ENCODE measurements at regions not wholly inside any gene's neighbourhood (a gene's known extent, or its start where the extent isn't known, plus 50 kb on each side); places are given as distances from the start of the nearest gene placed in this dataset.

DNA sequence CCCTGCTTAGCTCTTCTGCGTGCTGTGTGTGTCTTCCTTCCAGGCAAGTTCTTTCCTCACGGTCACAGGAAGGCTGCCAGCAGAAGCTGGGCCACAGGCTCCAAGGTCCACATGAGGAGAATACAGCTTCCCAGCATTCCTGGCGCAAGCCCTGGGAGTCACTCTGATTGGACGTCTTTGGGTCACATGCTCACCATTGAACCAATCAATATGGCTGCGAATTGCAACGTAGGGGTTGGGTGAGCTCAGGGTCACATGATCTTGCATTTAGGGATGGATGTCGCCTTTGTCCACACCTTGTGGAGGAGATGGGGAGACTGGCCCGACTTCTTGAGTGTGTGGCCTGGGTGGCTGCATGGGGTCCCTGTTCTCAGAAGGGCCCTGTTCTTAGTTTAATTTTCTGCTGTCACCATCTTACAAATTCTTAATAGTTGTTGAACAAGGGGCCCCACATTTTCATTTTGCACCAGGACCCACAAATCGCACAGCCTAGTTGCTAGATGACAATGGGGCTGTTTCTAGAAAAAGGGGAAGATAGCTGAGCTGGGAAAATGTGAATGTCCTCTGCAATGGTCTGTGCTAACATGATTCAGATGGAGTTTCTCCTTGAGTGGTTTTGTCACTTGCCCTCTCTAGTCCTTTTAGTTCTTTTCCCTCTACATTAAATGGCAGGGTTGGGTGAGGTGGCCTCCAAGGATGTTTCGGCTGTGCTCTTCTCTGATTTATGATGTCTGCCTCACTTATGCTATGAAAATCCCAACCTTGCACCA, 149.6 kb downstream of the CDH26 start:
- no peaks in the 10 kb centered on the region for H3K9me3 Mint-ChIP-seq
- no peaks in the 10 kb centered on the region for H3K27me3 Mint-ChIP-seq
- H3K36me3 Mint-ChIP-seq: no peaks in the 10 kb centered on the region
- no peak overlapping the region for H3K4me3 Mint-ChIP-seq
- H3K4me1 Mint-ChIP-seq: no peaks in the 10 kb centered on the region
- no peak overlapping the region for H3K27ac Mint-ChIP-seq
- no peak for DNase-seq

DNA sequence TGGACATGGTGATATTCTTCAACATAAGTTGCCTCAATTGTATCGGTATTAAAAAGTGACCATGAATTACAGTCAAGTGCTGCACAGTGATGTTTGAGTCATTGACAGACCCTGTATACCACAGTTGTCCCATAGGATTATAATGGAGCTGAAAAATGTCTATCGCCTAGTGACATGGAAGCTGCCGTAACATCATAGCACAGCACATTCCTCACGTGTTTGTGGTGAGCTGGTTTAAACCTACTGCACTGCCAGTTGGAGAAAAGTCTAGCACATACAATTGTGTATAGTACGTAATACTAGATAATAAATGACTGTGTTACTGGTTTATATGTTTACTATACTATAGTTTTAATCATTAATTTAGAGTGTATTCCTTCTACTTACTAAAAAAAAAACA, 150.2 kb downstream of the CDH26 start:
- Mint-ChIP-seq H3K27ac (no peak overlapping the region), H3K4me1 (no peaks in the 10 kb centered on the region), H3K9me3 (no peaks in the 10 kb centered on the region), H3K27me3 (no peaks in the 10 kb centered on the region), H3K36me3 (no peaks in the 10 kb centered on the region), H3K4me3 (no peak overlapping the region)
- DNase-seq: no peak

DNA sequence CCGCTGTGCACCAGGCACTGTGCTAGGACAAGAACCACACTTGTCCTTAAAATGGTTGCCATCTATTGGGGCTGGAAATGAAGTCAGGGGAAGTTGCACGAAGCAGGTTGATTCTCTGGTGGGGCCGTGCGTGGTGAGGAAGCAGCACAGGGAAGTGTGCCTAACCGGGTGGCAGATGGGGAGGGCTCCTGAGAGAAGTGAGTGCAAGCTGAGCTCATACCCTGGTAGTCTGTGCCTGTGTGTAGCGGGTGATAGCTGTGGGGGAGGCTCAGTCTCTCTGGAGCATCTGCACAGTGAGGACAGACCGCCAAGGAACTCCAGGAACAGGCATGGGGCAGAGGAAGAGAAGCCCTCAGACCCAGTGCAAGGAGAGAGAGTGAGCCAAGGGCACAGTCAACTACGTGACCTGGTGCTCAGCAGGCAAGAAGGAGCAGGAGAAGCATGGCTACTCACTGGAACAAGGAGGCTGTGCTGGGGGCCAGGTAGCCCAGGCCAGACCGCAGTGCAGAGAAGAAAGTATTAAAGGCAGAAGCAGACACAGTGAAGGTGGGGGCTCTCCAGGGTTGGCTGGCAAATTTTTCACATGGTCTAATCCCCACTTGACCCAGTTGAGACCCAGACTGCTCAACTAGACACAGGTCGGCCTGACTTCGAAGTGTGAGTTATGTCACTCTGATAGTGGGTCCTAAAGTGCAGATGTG, 155.0 kb downstream of the CDH26 start:
- H3K36me3 Mint-ChIP-seq: no peaks in the 10 kb centered on the region
- DNase-seq: no peak

DNA sequence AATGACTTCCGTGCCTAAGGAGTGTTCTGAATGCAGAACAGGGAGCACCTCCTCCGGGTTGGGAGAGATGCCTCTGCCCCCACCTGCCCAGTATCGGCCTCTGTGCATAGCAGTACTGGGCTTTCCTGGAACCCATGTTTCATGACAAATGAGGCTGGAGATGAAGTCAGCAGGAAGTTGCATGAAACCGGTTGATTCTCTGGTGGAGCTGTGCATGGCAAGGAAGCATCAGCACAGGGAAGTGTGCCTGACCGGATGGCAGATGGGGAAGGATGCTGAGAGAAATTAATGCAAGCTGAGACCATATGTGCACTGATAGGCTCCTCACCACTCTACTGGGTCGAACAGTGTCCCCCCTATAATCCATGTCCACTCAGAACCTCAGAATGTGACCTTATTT, 155.5 kb downstream of the CDH26 start:
- DNase-seq: no peak
- no peaks in the 10 kb centered on the region for H3K4me1 Mint-ChIP-seq
- no peaks in the 10 kb centered on the region for H3K9me3 Mint-ChIP-seq
- H3K36me3 Mint-ChIP-seq: no peaks in the 10 kb centered on the region
- H3K27me3 Mint-ChIP-seq: peaks cover 9% of the 10 kb centered on the region
- H3K4me3 Mint-ChIP-seq: no peak overlapping the region
- H3K27ac Mint-ChIP-seq: no peak overlapping the region

More for the DNA sequence above, 155.0 kb downstream of the CDH26 start:
- Mint-ChIP-seq H3K27me3 (peaks cover 9% of the 10 kb centered on the region), H3K27ac (no peak overlapping the region), H3K9me3 (no peaks in the 10 kb centered on the region), H3K4me3 (no peak overlapping the region), H3K4me1 (no peaks in the 10 kb centered on the region)

DNA sequence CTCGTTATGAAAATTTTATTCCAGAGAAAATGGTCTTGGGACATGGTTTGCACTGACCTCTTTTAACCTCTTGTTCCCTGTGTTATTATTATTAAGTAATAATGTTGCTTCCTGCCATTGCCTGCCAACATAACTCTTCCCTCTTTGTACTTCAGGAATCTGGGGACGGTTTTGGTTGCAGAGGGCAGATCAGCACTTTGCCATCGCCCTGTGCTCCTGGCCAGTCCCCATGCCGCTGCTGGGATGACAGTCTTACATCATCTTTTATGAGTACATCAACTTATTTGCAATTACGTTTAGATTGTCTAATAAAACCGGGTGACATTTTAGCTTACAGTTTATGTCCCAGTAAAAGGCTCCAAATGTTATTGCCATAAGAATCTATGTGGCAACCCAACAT, 157.2 kb downstream of the CDH26 start:
- H3K4me1 Mint-ChIP-seq: no peaks in the 10 kb centered on the region
- no peak overlapping the region for H3K27ac Mint-ChIP-seq
- H3K4me3 Mint-ChIP-seq: no peak overlapping the region
- H3K9me3 Mint-ChIP-seq: no peaks in the 10 kb centered on the region
- peaks cover 9% of the 10 kb centered on the region for H3K27me3 Mint-ChIP-seq
- H3K36me3 Mint-ChIP-seq: no peaks in the 10 kb centered on the region
- no peak for DNase-seq

DNA sequence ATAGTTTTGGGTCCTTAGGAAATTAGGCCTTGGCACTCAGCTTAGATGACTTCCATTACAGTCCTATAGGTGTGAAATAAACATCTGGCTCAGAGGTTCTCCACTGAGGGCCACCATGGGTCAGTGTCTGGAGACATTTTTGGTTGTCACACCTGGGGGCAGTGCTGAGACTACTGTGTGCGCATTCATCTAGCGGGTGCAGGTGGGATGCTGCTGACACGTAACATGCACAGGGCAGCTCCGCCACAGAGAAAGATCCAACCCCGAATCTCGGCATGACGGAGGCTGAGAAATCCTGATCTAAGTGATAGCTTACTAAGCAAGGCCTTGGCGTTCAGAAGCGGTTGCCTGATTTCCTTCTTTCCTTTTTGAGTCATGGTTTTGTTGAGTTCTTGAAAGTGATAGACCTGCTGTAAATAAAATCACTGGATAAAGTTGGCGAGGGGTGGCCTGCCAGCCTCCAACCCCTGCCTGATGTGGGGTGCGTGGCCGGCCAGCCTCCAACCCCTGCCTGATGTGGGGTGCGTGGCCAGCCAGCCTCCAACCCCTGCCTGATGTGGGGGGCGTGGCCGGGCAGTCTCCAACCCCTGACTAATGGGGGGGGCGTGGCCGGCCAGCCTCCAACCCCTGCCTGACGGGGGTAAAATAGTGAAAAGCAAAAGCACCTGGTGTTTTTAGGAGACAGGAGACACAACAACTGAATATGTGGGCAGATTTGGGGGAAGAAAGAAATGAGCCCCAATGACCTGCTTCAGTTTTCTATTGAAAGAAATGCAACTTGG, 158.1 kb downstream of the CDH26 start:
- H3K36me3 Mint-ChIP-seq: no peaks in the 10 kb centered on the region
- H3K4me3 Mint-ChIP-seq: no peak overlapping the region
- no peaks in the 10 kb centered on the region for H3K9me3 Mint-ChIP-seq
- H3K4me1 Mint-ChIP-seq: no peaks in the 10 kb centered on the region
- H3K27ac Mint-ChIP-seq: no peak overlapping the region
- no peak for DNase-seq
- H3K27me3 Mint-ChIP-seq: peaks cover 9% of the 10 kb centered on the region

DNA sequence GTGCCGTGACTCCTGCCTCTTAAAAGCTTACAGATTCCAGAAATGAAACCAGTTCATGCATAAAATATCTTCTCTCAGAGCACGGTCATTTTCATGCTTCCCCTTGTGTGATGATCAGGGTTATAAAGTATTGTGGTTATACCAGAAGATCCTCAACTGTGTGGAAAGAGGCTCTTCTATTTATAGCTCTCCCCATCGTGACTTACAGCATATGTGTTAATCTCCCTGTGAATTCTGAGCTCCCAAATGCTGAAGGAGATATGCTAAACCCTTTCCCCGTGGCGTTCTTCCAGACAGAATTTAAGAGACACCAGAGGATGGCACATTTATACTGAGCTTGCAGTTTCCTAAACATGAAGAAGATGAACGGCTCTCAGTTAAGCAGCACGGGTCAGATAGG, 158.8 kb downstream of the CDH26 start:
- Mint-ChIP-seq H3K9me3 (no peaks in the 10 kb centered on the region), H3K27ac (no peak overlapping the region), H3K4me1 (no peaks in the 10 kb centered on the region), H3K4me3 (no peak overlapping the region), H3K27me3 (peaks cover 9% of the 10 kb centered on the region), H3K36me3 (no peaks in the 10 kb centered on the region)
- DNase-seq: no peak

DNA sequence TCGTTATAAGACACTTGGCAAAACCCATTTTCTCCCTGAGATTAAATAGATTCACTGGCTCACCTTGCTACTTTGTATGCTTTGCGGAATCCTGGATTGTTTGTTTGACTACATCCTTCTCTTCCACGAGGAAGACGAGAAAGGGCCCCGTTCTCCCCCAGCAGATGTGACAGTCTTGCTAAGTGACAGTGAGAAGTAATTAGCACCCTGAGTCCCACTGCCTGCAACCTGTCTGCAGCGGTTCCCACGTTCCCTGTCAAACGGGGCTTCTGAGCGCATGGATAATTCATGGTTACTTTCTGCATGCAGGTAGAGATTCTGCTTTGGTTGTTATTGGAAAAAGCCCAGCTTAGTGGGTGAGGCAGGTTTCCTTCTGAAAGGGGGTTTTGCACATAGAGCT, 163.7 kb downstream of the CDH26 start:
- H3K27ac Mint-ChIP-seq: no peak overlapping the region
- H3K27me3 Mint-ChIP-seq: peaks cover 3% of the 10 kb centered on the region
- no peak overlapping the region for H3K4me3 Mint-ChIP-seq
- no peaks in the 10 kb centered on the region for H3K9me3 Mint-ChIP-seq
- H3K36me3 Mint-ChIP-seq: no peaks in the 10 kb centered on the region
- DNase-seq: no peak
- H3K4me1 Mint-ChIP-seq: no peaks in the 10 kb centered on the region

DNA sequence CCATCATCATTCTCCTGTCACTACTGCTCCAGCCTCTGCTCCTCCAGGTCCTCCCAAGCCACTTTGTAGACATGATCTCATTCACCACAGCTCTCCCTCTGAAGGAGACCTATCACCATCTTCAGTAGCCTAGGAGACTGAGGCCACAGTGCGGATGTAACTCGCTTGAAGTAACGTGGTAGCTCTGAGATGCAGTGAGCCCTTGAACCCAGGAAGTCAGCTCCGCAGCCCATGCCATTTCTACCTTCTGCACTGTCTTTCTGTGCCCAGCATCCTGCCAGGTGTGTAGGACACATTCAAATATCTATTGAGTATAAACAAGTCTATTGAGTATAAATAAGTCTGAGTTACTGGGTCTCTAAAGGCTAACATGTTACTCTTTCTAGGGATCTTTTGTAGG, 164.4 kb downstream of the CDH26 start:
- peaks cover 3% of the 10 kb centered on the region for H3K27me3 Mint-ChIP-seq
- H3K36me3 Mint-ChIP-seq: no peaks in the 10 kb centered on the region
- no peak overlapping the region for H3K4me3 Mint-ChIP-seq
- no peak overlapping the region for H3K27ac Mint-ChIP-seq
- no peaks in the 10 kb centered on the region for H3K9me3 Mint-ChIP-seq
- DNase-seq: no peak
- H3K4me1 Mint-ChIP-seq: no peaks in the 10 kb centered on the region

DNA sequence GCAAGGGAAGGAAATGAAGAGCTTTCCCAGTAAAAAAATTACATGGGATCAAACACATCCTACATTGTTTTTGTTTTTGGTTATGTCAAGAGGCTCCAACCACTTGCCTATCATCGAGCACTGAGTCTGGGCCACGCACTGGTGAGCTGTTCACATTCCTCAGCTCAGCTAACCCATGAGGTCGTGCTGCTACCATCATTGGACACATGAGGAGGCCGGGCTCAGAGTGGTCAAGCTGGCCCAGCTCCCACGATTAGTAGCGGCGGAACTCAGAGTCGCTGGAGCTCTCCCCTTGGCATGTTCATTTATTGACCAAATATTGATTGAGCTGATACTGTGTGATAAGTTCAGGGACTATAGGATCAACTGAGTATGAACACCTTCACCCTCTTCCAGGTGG, 164.9 kb downstream of the CDH26 start:
- no peaks in the 10 kb centered on the region for H3K36me3 Mint-ChIP-seq
- no peaks in the 10 kb centered on the region for H3K9me3 Mint-ChIP-seq
- H3K4me3 Mint-ChIP-seq: no peak overlapping the region
- H3K4me1 Mint-ChIP-seq: no peaks in the 10 kb centered on the region
- peaks cover 3% of the 10 kb centered on the region for H3K27me3 Mint-ChIP-seq
- DNase-seq: no peak
- no peak overlapping the region for H3K27ac Mint-ChIP-seq

DNA sequence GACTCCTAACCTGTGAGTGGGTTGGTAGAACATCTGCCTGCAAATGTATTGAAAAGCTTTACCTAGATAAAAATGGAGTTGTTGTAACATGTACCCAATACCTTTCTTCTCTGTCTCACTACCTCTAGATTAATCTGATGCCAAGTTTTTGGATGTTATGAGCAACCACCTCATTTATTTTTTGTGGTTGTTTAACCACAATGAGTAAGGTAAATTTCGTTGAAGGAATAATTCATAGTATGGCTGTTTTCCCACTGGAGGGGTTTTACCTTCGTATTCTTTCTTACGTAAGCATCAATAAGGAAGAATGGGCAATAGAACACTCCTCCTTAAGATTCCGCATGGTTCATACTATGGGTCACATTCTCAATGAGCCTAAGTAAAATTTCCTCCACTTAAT, 165.4 kb downstream of the CDH26 start:
- Mint-ChIP-seq H3K4me3 (no peak overlapping the region), H3K4me1 (no peaks in the 10 kb centered on the region), H3K27ac (no peak overlapping the region), H3K27me3 (peaks cover 3% of the 10 kb centered on the region), H3K36me3 (no peaks in the 10 kb centered on the region), H3K9me3 (no peaks in the 10 kb centered on the region)
- no peak for DNase-seq

DNA sequence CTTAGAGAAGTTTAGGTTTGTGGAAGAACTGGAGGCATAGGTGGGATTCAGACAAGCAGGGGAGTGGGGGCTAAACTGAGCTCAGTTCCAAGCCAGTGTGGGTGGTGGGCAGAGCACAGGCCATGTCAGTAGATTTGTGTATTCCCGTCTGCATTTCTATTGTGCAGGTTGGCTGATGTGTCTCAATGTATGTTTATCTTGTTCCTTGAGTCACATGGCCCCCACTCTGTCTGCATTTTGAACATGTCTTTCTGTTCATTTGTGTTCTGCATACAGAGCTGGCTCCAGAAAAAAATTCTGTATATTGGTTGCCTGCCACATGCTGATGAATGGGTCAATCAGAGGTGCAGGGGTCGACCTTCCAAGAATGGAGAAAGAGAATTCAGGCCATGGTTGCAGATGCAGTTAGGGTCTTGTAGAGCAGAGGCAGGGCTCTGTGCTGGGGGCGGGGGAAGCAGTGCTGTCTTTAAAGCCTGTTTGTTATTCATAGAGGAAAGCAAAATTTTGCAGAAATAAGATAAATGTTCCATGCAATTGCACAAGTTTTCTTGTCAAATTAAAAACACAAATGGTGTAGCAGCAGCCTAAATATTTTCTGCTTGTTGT, 166.7 kb downstream of the CDH26 start:
- DNase-seq: no peak
- Mint-ChIP-seq H3K4me3 (no peak overlapping the region), H3K9me3 (no peaks in the 10 kb centered on the region), H3K27me3 (peaks cover 3% of the 10 kb centered on the region), H3K27ac (no peak overlapping the region), H3K4me1 (no peaks in the 10 kb centered on the region), H3K36me3 (no peaks in the 10 kb centered on the region)

DNA sequence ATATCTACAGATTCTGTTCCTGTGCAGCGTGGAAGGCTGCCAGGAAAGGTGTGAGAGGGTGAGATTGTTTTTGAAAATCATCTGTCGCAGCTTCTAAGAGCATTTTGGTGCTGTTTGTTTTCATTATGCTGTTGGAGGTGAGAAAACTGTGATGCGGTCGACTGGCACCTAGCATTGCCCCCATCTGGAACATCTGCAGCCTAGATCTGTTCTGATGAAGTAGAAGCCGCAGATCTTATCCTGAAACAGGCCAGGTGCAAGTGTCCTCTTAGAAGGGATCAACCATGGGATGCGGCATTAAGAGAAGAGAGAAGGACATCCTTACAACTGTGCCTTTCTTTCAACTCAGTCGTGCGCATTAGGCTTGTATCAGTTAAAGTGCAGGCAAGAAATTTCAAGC, 167.3 kb downstream of the CDH26 start:
- Mint-ChIP-seq H3K4me3 (no peak overlapping the region), H3K36me3 (no peaks in the 10 kb centered on the region), H3K27me3 (peaks cover 3% of the 10 kb centered on the region), H3K27ac (no peak overlapping the region), H3K4me1 (no peaks in the 10 kb centered on the region), H3K9me3 (no peaks in the 10 kb centered on the region)
- no peak for DNase-seq

DNA sequence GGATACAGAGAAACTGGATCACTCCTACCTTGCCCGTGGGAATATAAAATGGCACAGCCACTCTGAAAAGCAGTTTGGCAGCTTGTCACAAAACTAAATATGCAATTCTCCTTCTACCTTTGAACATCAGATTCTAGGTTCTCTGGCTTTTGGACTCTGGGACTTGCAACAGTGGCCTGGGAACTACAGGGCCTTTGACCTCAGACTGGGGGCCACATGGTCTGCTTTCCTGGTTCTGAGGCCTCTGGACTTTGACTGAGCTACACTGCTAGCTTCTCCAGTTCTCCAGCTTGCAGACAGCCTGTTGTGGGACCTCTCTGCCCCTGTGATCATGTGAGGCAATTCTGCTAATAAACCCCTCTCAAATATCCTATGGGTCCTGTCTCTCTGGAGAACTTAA, 168.8 kb downstream of the CDH26 start:
- no peak for DNase-seq
- no peak overlapping the region for H3K4me3 Mint-ChIP-seq
- no peaks in the 10 kb centered on the region for H3K9me3 Mint-ChIP-seq
- H3K36me3 Mint-ChIP-seq: no peaks in the 10 kb centered on the region
- no peaks in the 10 kb centered on the region for H3K4me1 Mint-ChIP-seq
- no peak overlapping the region for H3K27ac Mint-ChIP-seq
- peaks cover 3% of the 10 kb centered on the region for H3K27me3 Mint-ChIP-seq

DNA sequence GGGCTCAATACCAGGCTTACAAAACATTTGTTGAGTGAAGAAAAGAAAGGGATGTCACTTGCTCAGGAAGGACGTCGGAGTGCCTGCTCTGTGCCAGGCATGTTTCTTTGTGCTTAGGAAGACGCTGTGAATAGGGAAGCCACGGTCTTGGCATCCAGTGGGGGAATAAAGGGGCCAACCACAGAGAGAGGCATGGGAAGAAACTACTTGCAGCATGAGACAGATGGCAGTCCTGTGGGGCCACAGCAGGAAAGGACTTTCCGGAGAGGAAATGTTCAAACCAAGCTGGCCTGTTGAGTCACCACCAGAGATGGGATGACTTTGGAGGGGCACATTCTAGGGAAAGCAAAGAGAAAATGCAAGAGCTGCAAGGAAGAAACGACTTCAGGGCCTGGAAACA, 173.2 kb downstream of the CDH26 start:
- Mint-ChIP-seq H3K4me3 (no peak overlapping the region), H3K27ac (no peak overlapping the region), H3K27me3 (peaks cover 5% of the 10 kb centered on the region), H3K9me3 (no peaks in the 10 kb centered on the region), H3K4me1 (no peaks in the 10 kb centered on the region), H3K36me3 (no peaks in the 10 kb centered on the region)
- DNase-seq: no peak

Measured in activated naive CD8-positive, alpha-beta T cell treated with anti-CD3 and anti-CD28 coated beads for 36 hours (primary cell).